Raji (cell line): ENCODE measurements at regions not wholly inside any gene's neighbourhood (a gene's known extent, or its start where the extent isn't known, plus 50 kb on each side); places are given as distances from the start of the nearest gene placed in this dataset.

Experiments
- POLR2A ChIP-seq: IDR thresholded peaks from 2 replicates; pipeline ENCODE4 v1.6.1; 2011; ENCODE audit warnings: low read depth, low read length, control low read depth; ENCODE audit not compliant: insufficient read depth

GRCh38 chr2:128368437-128369107 lies 49.9 kb upstream of the HS6ST1 start:
- no peak for TF ChIP-seq POLR2A

DNA sequence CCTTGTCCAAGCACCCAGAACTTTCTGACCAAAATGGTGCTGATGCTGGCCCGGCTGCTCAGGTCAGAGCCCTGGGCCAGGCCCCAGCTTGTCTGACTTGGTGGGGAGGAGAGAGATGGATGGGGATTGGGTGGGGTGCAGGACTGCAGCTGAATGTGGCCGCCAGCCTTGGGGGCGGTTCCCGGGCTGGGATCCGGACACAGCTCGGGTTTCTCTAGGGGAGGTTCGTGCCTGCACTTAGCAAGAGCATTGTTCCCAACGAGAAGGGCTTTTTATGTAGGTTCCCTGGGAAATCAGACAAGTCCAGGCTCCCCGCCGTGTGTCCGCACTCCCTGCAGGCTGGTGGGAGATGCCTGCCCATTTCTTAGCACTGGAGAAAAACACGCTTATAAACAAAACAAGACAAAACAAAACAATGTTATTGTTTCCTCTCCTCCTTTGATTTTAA lies 50.5 kb upstream of the HS6ST1 start:
- TF ChIP-seq POLR2A = no peak

GRCh38 chr2:128369602-128370467 lies 51.2 kb upstream of the HS6ST1 start:
- TF ChIP-seq POLR2A = no peak

DNA sequence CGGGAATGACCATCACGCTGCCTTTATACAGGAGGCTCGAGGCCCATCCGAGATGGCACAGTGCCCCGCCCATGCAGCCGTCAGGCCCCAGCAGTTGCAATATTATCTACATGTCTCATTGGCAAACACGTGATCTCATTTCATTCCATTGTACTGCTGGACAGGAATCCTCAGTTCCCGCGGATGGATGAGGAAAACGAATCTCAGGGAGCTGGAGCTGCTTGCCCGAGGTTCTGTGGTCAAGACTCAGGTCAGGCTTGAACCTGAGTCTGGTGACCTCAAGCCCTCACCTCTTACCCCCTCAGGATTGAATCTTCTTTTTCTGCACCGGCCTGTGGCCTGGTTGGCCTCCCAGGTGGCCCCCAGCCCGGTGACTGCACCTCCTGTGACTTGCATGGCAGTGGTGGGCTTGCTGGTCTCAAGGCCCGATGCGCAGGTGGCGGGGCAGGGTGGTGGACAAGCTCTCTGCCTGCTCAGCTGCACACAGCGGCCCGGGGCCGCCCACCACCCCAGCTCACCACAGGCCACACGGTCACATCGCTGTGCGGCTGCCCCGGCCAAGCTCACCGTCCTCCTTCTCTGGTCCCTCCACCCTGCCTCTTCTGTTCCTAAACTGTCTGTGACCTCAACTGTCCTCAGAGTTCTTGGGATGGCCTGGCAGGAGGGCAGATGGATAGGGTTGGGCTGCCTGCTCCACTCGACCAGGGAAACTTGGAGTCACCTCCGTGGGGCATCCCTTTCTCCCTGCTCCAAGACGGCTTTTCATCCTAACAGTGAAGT lies 52.0 kb upstream of the HS6ST1 start:
- no peak for TF ChIP-seq POLR2A

- no peak for TF ChIP-seq POLR2A
These were observed 52.6 kb upstream of the HS6ST1 start for GRCh38 chr2:128371248-128371630.

DNA sequence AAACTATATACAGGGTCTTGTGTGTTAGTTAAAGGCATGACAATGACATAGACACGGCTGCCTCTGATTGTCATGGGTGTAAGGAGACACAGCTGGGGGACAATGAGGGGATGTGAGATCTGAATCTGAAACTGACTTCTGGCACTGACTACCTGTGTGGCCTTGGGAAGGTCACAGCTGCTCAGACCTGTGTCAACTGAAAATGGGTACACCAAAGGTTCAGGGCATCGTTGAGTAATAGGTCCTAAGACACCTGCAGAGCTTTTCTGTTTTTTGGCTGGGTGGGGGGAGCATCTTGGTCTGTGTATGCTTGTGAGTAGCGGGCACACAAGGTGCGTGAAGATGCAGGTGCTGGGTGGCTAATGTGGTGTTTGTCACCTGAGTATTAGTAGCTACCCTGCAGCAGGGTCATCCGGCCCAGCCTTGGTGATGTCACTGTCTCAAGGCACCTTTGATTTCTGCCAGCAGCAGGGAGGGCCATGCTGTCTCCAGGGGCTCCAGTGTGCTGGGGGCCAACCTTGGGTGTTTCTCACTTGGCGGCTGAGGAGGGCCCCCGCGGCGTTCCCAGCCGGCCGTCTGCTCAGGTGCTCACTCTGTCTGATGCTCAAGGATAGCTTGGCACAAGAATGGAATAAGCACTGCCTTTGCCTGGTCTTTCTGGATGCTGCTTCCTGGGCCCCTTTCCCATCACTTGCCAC lies 53.1 kb upstream of the HS6ST1 start:
- no peak for TF ChIP-seq POLR2A

DNA sequence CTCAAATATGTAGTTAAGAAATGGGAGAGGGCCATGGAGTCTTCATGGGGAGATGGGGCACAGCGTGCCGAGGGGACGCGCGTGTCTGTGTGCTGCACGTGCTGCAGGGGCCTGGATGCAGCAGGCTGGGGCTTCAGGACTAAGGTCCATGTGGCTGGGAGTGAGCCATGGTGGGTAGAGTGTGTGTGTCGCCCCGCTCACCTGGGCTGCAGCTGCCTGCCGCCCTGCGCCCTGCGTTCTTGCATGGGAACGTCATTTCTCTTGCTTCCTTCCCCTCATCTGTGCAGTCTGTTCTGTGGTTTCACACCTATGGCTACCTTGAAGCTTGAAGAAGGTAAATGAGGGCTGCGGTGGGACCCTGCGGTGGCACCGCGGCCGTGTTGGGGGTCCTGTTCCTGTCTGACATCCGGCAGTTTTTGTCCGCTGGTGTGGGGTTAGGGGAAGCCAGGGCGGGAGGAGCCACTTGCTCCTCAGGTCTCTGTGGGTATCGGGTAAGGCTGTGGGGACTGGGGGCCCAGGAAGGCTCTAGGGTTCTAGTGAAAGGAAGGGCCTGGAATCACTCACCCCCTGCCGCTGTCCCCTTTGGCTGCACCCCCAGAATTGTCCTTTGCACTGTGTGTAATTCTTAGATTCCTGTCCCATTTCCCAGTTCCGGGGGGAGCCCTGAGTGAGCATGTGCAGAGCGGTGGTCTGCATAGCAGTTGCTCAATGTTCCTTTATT lies 54.1 kb upstream of the HS6ST1 start:
- no peak for TF ChIP-seq POLR2A

- no peak for TF ChIP-seq POLR2A
These were observed 54.9 kb upstream of the HS6ST1 start for GRCh38 chr2:128373451-128374000.

- no peak for TF ChIP-seq POLR2A
These were observed 55.5 kb upstream of the HS6ST1 start for GRCh38 chr2:128374001-128374710.

- no peak for TF ChIP-seq POLR2A
These were observed 56.2 kb upstream of the HS6ST1 start for GRCh38 chr2:128374711-128375413.

- TF ChIP-seq POLR2A = no peak
These were observed 56.8 kb upstream of the HS6ST1 start for GRCh38 chr2:128375454-128375853.

DNA sequence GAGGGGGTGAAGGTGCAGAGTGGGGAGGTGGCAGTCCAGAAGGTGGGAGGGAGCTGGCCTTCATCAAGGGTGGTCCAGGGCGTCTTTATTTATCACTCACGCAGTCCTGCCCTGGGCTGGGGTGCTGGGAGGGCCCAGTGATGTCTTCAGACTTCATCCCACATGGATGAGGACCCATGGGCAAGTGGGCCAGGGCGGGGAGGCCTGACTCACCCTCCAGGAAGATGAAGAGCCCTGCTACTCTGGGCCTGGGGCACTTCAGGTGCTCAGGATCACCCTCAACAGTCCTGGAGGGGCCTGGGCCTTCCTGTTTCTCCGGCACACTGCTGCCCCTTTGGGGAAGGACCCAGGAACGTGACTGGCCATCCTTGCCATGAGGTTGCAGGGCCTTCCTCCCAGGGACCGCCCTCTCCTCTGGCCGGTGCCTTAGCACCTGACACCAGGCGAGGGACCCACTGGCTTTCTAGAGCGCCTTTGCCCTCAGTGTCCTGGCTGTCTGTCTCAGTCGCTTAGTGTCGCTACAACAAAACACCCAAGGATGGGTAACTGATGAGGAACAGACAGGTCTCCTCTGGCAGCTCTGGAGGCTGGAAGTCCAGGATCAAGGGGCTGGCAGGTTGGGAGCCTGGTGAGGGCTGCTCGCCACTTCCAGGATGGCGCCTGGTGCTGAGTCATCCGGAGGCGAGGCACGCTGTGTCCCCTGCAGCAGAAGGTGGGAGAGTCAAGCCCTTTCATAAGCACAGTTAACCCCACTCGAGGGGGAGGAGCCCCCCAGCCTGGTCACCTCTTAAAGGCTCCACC lies 57.8 kb upstream of the HS6ST1 start:
- TF ChIP-seq POLR2A = no peak
